GM21528 (cell line): ENCODE measurements at regions not wholly inside any gene's neighbourhood (a gene's known extent, or its start where the extent isn't known, plus 50 kb on each side); places are given as distances from the start of the nearest gene placed in this dataset.
"Not testable (repeated sequence)": the region's sequence is repeated elsewhere in the genome, so short reads cannot be mapped to it uniquely, and the experiment has no call there.

Experiments
- ATAC-seq: cut with Tn5 transposase; IDR thresholded peaks from one replicate; pipeline ENCODE4 v1.9.1; 2021; ENCODE audit warnings: mild to moderate bottlenecking, moderate library complexity; ENCODE audit not compliant: unreplicated experiment, low FRiP score

GRCh38 chr2:131636704-131637308 lies 109.1 kb downstream of the CCDC74A start:
- not testable (repeated sequence) for ATAC-seq

DNA sequence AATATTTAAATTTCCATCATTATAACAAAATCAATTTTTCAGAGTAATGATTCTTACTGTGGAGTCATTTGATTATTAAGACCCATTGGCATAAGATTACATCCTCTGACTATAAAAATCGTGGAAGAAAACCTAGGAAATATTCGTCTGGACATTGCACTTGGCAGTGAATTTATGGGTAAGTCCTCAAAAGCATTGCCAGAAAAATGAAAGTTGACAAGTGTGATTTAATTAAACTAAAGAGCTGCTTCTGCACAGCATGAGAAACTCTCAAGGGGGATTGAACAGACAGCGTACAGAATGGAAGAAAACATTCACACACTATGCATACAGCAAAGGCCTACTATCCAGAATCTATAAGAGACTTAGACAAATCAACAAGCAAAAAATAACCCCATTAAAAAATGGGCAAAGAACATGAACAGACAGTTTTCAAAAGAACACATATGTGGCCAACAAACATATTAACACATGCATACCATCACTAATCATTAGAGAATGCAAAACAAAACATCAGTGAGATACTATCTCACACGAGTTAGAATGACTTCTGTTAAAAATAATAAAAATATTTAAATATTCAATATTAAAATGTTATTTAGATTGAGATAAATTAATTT lies 111.4 kb downstream of the CCDC74A start:
- ATAC-seq: not testable (repeated sequence)

DNA sequence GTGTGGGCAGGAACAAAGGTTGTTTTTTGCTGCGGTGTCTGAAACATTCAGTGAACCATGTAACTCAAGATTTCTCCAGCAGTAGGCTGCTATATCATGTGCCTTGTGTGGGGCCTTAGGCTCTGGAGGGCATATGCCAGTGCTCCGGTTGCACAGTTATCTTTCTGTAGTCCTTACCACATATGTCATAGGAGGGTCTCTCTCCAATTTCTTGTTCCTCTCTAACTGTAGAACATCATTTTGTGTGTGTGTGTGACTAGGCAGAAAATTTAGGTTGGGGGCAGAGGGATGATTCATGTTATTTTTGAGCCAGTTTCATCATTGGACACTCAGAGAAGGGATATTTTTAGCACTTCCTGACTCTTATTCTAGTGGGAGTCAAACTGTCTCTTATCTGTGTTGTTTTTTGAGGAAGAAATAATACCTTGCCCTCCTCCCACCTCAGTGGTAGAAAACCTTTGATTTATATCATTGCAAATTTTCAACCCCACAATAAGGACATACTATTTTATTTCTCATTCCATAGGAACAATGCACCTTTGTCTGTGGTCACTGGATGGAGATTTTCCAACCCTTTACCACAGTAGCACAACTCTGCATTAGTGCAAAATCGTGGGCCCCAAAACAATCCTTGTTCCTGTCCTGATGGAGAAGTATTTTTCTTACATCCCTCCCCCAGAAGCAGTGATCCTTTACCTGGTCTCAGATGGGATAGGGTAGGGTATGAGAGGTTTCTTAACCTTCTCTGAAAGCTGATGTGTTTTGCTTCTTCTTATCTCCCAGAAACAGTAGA lies 113.9 kb downstream of the CCDC74A start:
- no peak for ATAC-seq

GRCh38 chr2:131643180-131643579 lies 115.5 kb downstream of the CCDC74A start:
- not testable (repeated sequence) for ATAC-seq

GRCh38 chr2:131645177-131645765 lies 117.6 kb downstream of the CCDC74A start:
- no peak for ATAC-seq

DNA sequence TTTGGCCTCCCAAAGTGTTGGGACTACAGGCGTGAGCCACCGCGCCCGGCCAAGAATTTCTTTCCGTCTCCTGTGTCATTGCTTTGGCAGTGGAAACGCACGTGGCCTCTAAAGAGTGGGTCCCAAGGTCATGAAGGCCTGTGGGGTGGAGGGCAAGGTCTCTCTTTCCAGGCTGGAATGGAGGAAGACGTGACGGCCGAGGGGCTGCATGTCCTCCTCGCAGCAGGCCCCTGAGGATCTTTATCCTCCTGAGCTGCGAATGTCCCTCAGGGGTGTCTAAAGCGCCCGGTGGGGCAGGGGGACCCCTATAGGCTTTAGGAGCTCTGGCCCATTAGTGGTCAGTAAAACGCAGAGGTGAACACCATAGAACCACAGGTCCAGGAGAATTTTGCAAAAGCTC lies 118.5 kb downstream of the CCDC74A start:
- ATAC-seq: not testable (repeated sequence)

DNA sequence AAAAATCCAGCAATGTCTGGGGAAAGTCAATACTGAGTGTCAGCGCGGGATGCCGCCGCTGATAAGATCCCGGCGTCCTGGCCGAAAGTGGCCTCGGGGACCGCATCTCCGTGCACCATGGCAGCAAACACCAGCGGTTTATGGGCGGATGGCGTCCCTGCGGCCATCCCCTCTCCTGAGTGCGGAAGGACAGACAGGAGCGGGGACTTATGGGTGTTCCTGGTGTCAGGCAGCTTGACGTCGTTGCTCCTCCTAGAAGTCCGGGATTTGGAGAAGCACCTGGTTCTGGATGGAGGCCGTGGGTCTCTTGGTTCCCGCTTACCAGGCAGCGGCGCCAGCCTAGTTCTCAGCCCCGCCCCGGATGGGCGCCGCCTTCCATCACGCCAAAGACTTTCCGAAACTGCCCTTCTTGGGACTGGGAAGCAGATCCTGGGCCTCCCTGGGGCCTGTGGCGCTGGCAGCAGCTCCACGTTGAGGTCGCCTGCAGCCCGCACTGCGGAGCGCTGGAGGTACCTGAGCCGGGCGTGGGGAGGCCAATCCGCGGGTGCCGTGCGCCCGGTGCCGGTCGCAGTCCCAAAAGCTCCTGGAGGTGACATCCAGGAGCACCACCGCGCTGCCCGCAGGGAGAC lies 119.1 kb downstream of the CCDC74A start:
- no peak for ATAC-seq

GRCh38 chr2:131648565-131648964 lies 120.9 kb downstream of the CCDC74A start:
- not testable (repeated sequence) for ATAC-seq

DNA sequence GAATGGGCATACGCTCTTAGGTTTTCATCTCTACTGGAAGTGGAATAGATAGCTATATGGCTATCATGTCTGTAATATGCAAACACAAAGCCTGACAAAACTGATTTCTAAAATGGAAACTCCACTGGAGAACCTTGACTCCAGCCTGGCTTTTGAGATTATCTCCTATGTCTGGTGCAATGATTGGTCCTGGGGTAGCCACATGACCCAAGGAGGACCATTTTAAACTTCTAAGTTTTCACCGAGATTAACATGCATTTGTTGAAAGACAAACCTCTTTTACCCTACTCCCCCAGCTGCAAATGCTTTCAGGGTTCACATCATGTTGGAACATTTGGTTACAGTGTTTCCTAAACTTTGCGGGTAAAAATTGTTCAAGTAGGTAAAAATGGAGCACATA lies 124.6 kb downstream of the CCDC74A start:
- not testable (repeated sequence) for ATAC-seq

DNA sequence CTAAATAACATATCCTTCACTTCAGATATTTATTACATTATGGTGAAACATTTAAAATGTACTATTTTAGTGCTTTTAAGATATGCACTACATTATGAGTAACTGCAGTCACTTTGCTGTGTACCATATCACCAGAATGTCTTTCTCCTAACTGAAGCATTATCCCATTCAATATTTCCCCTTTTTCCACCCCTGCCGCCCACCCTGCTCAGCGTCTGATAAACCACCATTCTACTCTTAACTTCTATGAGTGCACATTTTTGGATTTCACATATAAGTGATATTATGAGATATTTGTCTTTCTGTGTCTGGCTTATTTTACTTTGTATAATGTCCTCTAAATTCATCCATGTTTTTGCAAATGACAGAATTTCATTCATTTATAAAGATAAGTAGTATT lies 126.4 kb downstream of the CCDC74A start:
- ATAC-seq: not testable (repeated sequence)

GRCh38 chr2:131656816-131657633 lies 129.3 kb downstream of the CCDC74A start:
- ATAC-seq: no peak

DNA sequence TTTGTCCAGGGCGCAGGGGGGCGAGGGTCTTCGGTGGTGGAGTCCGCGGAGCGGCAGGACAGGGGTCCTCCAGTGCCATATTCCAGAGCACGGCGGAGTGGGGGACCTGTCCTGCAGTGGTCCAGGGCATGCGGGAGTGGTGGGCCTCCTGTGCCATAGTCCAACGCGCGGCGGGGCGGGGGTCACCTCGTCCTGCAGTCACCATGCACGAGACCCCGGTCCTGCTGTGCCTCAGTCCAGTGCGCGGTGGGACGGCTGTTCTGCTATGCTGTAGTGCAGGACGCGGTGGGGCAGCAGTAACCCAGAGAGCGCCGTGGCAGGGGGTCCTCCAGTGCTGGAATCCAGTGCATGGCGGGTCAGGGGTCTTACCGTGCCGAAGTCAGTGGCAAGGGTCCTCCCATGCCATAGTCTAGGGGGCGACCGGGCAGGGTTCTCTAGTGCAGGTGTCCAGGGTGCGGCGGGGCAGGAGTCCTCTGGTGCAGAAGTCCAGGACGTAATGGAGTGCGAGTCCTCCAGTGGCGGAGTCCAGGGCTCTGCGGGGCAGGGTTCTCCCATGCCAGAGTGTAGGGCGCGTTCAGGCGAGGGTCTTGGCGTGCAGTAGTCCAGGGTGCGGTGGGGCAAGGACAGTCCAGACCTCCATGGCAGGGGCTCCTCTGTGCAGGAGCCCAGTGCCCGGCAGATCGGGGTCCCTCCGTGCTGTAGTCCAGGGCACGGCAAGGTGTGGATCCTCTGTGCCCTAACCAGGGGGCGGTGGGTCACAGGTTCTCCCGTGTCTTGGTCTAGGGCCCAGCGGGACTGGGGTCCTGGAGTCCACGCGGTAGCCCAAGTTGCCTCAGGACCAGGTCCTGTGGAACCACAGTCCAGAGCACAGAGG lies 130.4 kb downstream of the CCDC74A start:
- no peak for ATAC-seq

DNA sequence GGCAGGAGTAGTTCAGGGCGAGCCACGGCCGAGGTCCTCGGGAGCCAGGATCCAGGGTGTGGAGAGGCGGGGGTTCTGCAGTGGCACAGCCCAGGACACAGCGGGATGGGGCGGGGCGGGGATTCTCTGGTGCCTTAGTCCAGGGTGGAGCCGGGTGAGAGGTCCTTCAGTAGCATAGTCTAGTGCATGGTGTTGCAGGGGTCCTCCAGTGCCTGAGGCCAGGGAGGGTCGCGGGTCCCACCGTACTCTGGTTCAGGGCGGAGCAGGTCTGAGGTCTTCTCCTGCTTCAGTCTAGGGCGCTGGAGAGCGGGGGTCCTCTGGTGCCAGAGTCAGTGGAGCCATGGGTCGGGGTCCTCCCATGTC lies 131.1 kb downstream of the CCDC74A start:
- no peak for ATAC-seq

- no peak for ATAC-seq
Observed at GRCh38 chr2:131659168-131659572, 131.5 kb downstream of the CCDC74A start.

- not testable (repeated sequence) for ATAC-seq
Observed at GRCh38 chr2:131661101-131661782, 133.6 kb downstream of the CCDC74A start.

DNA sequence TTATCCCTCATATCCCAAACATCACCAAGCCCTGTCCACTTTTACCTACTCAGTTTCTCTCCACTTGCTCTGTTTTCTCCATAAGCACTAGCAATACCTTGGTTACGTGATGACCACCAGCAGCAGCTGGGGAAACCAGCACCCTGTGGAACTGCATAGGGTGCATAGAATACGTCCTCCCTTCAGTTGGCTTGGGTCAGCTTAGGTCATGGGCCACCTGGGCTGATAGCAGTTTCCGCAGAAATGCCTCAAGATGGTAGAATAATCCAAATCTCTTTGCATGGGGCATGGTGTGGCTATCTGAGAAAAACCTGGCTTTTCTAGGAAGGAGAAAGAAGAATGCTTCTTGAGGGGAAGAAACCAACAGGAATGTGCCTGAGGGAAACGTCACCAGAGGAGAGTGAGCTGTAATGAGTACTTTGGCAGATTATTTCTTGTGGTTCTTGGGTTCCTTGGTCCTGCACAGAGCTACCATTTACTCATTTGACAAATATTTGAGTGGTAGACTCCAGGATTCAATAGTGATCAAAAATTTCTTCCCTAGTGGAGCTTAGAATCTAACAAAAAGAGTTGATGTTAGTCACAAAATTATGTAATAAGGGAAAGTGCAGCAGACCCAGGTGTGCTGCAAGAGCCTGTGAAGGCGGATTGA lies 134.3 kb downstream of the CCDC74A start:
- not testable (repeated sequence) for ATAC-seq

GRCh38 chr2:131663501-131663900 lies 135.8 kb downstream of the CCDC74A start:
- ATAC-seq: not testable (repeated sequence)

DNA sequence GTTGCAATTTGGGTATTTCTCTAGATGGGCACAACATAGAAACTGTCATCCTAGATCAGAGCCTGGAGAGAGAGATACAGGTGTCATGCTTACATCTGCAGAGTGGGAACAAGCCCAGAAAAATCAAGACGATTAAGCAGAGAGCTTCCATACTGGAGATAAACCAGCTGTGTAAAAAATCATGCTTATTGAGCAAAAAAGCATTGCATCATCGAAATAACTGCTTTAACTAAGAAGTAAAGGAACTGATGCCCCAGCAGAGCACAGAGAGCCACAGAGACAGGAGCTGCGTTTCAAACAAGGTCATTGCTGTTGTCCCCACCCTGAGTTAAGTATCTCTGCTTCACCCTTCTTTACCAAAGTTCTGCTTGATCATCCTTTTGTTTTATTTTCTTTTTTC lies 138.0 kb downstream of the CCDC74A start:
- not testable (repeated sequence) for ATAC-seq
